A549 (cell line): ENCODE measurements at regions not wholly inside any gene's neighbourhood (a gene's known extent, or its start where the extent isn't known, plus 50 kb on each side); places are given as distances from the start of the nearest gene placed in this dataset.

Experiments used
- ATAC-seq, 2 experiments: fragments of 200-7000 bp in 1 of 2; fragments of >200 bp in 1 of 2; cut with Nextera tagmentation in 1 of 2; cut with Tn5 transposase in 1 of 2; 3 replicates each; pipeline versions ENCODE4 v1.8.0 to v1.9.1; 2018 to 2020; ENCODE audit warnings: mild to moderate bottlenecking in 1 of 2, moderate library complexity in 1 of 2
- CTCF ChIA-PET: fragments of 300-600 bp; sonication (Branson Sonifier 250); formaldehyde crosslinking; extraction: SDS; loops from one replicate; lab custom pipeline; 2021; ENCODE audit warnings: antibody characterized with exemption, inconsistent platforms; lab: Yijun Ruan, JAX
- POLR2A ChIA-PET: fragments of 350-600 bp; formaldehyde crosslinking; extraction: SDS; loops from one replicate; lab custom pipeline; 2021; ENCODE audit warnings: antibody characterized with exemption, inconsistent platforms; lab: Yijun Ruan, JAX
- DNase-seq, 2 experiments: peaks; one replicate each; pipeline versions ENCODE4 v3.0.0 to v3.0.0-alpha.2; 2011 to 2016; ENCODE audit warnings: low read depth in 1 of 2, low spot score in 1 of 2
- FAIRE-seq: peaks from 2 replicates; lab custom pipeline; 2011; peaks lifted over from hg19 to GRCh38; lab: Jason Lieb, UNC
- H3K27ac ChIP-seq, 2 experiments: fragments of >200 bp; sonication (Bioruptor Twin); formaldehyde crosslinking; 3 replicates each; pipeline ENCODE4 v1.5.1; 2016 to 2017
- H3K4me1 ChIP-seq: fragments of >200 bp; sonication (Bioruptor Twin); formaldehyde crosslinking; 3 replicates; pipeline ENCODE4 v1.6.1; 2016
- H3K4me2 ChIP-seq: fragments of >200 bp; sonication (Bioruptor Twin); formaldehyde crosslinking; 3 replicates; pipeline ENCODE4 v1.6.1; 2016
- H3K4me3 ChIP-seq: fragments of >200 bp; sonication (Bioruptor Twin); formaldehyde crosslinking; 3 replicates; pipeline ENCODE4 v1.5.1; 2016
- H3K9me3 ChIP-seq: fragments of >200 bp; sonication (Bioruptor Twin); formaldehyde crosslinking; 3 replicates; pipeline ENCODE4 v1.6.1; 2016
- ATOH8 ChIP-seq: fragments of 250-450 bp; sonication (Bioruptor Pico); IDR thresholded peaks from 2 replicates; pipeline ENCODE4 v1.5.0; 2020; ENCODE audit warnings: low read depth, mild to moderate bottlenecking, moderate library complexity
- BHLHE40 ChIP-seq: IDR thresholded peaks from 2 replicates; pipeline ENCODE4 v1.6.1; 2012; ENCODE audit warnings: low read depth, low read length, inconsistent platforms
- CBX8 ChIP-seq: fragments of 200-600 bp; sonication (generic); IDR thresholded peaks from 2 replicates; pipeline ENCODE4 v1.6.1; 2016
- CEBPB ChIP-seq, 2 experiments: fragments of >200 bp in 1 of 2; sonication (Bioruptor Twin) in 1 of 2; formaldehyde crosslinking in 1 of 2; IDR thresholded peaks; 2 replicates each; pipeline ENCODE4 v1.6.1; 2012 to 2016
- CHD2 ChIP-seq: fragments of 150-350 bp; IDR thresholded peaks from 2 replicates; pipeline ENCODE4 v1.6.1; 2014; ENCODE audit warnings: low read length; ENCODE audit not compliant: partially characterized antibody
- CHD4 ChIP-seq: fragments of 200-600 bp; sonication (generic); IDR thresholded peaks from 2 replicates; pipeline ENCODE4 v1.6.1; 2016; ENCODE audit warnings: antibody characterized with exemption, mild to moderate bottlenecking, borderline replicate concordance
- CTCF ChIP-seq: fragments of >200 bp; sonication (Bioruptor Twin); formaldehyde crosslinking; IDR thresholded peaks from 3 replicates; pipeline ENCODE4 v1.5.1; 2016
- EHF ChIP-seq: fragments of 250-450 bp; sonication (Bioruptor Pico); IDR thresholded peaks from 2 replicates; pipeline ENCODE4 v1.5.0; 2020; ENCODE audit warnings: mild to moderate bottlenecking
- EHMT2 ChIP-seq: fragments of 200-600 bp; sonication (generic); IDR thresholded peaks from 2 replicates; pipeline ENCODE4 v1.6.1; 2016; ENCODE audit warnings: antibody characterized with exemption, low read depth, mild to moderate bottlenecking, moderate library complexity
- ESRRA ChIP-seq: fragments of 150-350 bp; IDR thresholded peaks from 2 replicates; pipeline ENCODE4 v1.6.1; 2014; ENCODE audit warnings: mild to moderate bottlenecking, low read length, borderline replicate concordance
- FOSL2 ChIP-seq, 2 experiments: fragments of 450-650 bp in 1 of 2; fragments of >200 bp in 1 of 2; sonication (Bioruptor Twin) in 1 of 2; formaldehyde crosslinking; IDR thresholded peaks; 2 replicates each; pipeline versions ENCODE4 v1.5.0 to v1.6.1; 2016 to 2020; ENCODE audit warnings: mild to moderate bottlenecking in 1 of 2, moderate library complexity in 1 of 2
- FOXS1 ChIP-seq: fragments of 250-450 bp; sonication (Bioruptor Pico); IDR thresholded peaks from 2 replicates; pipeline ENCODE4 v1.5.0; 2020; ENCODE audit warnings: mild to moderate bottlenecking, moderate library complexity
- GATA3 ChIP-seq: IDR thresholded peaks from 2 replicates; pipeline ENCODE4 v1.6.1; 2012; ENCODE audit warnings: borderline replicate concordance
- HES2 ChIP-seq: fragments of >200 bp; sonication (Bioruptor Twin); formaldehyde crosslinking; IDR thresholded peaks from 2 replicates; pipeline ENCODE4 v1.6.1; 2016
- HEYL ChIP-seq: fragments of 250-450 bp; sonication (Bioruptor Pico); IDR thresholded peaks from 2 replicates; pipeline ENCODE4 v1.8.0; 2021; ENCODE audit warnings: mild to moderate bottlenecking, moderate library complexity
- JUNB ChIP-seq: fragments of >200 bp; sonication (Bioruptor Twin); formaldehyde crosslinking; IDR thresholded peaks from 2 replicates; pipeline ENCODE4 v1.6.1; 2016
- NPAS2 ChIP-seq: fragments of 250-450 bp; sonication (Bioruptor Pico); IDR thresholded peaks from 2 replicates; pipeline ENCODE4 v1.8.0; 2022; ENCODE audit warnings: mild to moderate bottlenecking, moderate library complexity, borderline replicate concordance
- POLR2A ChIP-seq: IDR thresholded peaks from 2 replicates; pipeline ENCODE4 v1.6.1; 2012; ENCODE audit warnings: mild to moderate bottlenecking, low read length
- RARB ChIP-seq: fragments of 250-450 bp; sonication (Bioruptor Pico); IDR thresholded peaks from 2 replicates; pipeline ENCODE4 v1.8.0; 2021; ENCODE audit warnings: mild to moderate bottlenecking, moderate library complexity
- RCOR1 ChIP-seq: fragments of 150-350 bp; IDR thresholded peaks from 2 replicates; pipeline ENCODE4 v1.6.1; 2014; ENCODE audit warnings: antibody characterized with exemption, low read length, low read depth
- REST ChIP-seq: fragments of 200-600 bp; sonication (generic); IDR thresholded peaks from 2 replicates; pipeline ENCODE4 v1.6.1; 2016; ENCODE audit warnings: antibody characterized with exemption, mild to moderate bottlenecking, moderate library complexity
- RFX5 ChIP-seq: fragments of 450-650 bp; IDR thresholded peaks from 2 replicates; pipeline ENCODE4 v1.7.1; 2014; ENCODE audit warnings: antibody characterized with exemption, mild to moderate bottlenecking, moderate library complexity
- SMC3 ChIP-seq: fragments of >200 bp; sonication (Bioruptor Twin); formaldehyde crosslinking; IDR thresholded peaks from 3 replicates; pipeline ENCODE4 v1.6.1; 2018; ENCODE audit warnings: inconsistent platforms
- TFCP2L1 ChIP-seq: fragments of 250-450 bp; sonication (Bioruptor Pico); IDR thresholded peaks from 2 replicates; pipeline ENCODE4 v1.5.0; 2021; ENCODE audit warnings: mild to moderate bottlenecking
- TP53 ChIP-seq: fragments of 250-450 bp; sonication (Bioruptor Pico); IDR thresholded peaks from 2 replicates; pipeline ENCODE4 v1.5.0; 2021; ENCODE audit warnings: mild to moderate bottlenecking, moderate library complexity
- USF2 ChIP-seq: fragments of 450-650 bp; IDR thresholded peaks from 2 replicates; pipeline ENCODE4 v1.6.1; 2014; ENCODE audit warnings: antibody characterized with exemption
- WGBS: methylation state at CpG from one replicate; pipeline ENCODE4 v1.1.6; 2017; ENCODE audit errors: missing lambda C conversion rate; 5-methylcytosine and 5-hydroxymethylcytosine counted together

- CTCF ChIA-PET: no interaction called here
- no peak for FAIRE-seq
These were observed 349.5 kb downstream of the AGTPBP1 start for GRCh38 chr9:85392260-85392659.

GRCh38 chr9:85377731-85378289 lies 363.9 kb downstream of the AGTPBP1 start:
- ATAC-seq (no peak), DNase-seq (no peak)
- CTCF ChIA-PET: interaction anchor here (1.3 kb wide), 1 partner anchor 981 kb away, joined by 3 read pairs; no protein-coding TSS in a partner anchor

More at GRCh38 chr9:85392260-85392659, 349.5 kb downstream of the AGTPBP1 start:
- Histone ChIP-seq H3K4me3 (no peak overlapping the region), H3K27ac (no peak overlapping the region), H3K9me3 (no peaks in the 10 kb centered on the region), H3K4me1 (no peaks in the 10 kb centered on the region), H3K4me2 (no peak overlapping the region)
- no peak for TF ChIP-seq RFX5
- TF ChIP-seq SMC3: no peak
- no peak for TF ChIP-seq POLR2A
- no peak for TF ChIP-seq JUNB
- TF ChIP-seq BHLHE40: no peak
- TF ChIP-seq USF2: no peak
- no peak for TF ChIP-seq EHMT2
- no peak for TF ChIP-seq CHD2
- TF ChIP-seq ESRRA: no peak
- TF ChIP-seq GATA3: no peak
- TF ChIP-seq REST: no peak
- TF ChIP-seq HEYL (CRISPR knock-in tag): no peak
- no peak for TF ChIP-seq RARB (CRISPR knock-in tag)
- 7% methylated on average over 5 of the region's 5 CpGs for WGBS
- DNase-seq: no peak
- ATAC-seq: no peak
- POLR2A ChIA-PET: no interaction called here

More at GRCh38 chr9:85377731-85378289, 363.9 kb downstream of the AGTPBP1 start:
- POLR2A ChIA-PET: no interaction called here
- Histone ChIP-seq H3K9me3 (no peaks in the 10 kb centered on the region), H3K27ac (no peak overlapping the region), H3K4me1 (no peaks in the 10 kb centered on the region), H3K4me2 (no peak overlapping the region), H3K4me3 (no peak overlapping the region)
- no peak for FAIRE-seq
- TF ChIP-seq NPAS2 (CRISPR knock-in tag): no peak
- TF ChIP-seq FOXS1 (CRISPR knock-in tag): no peak
- no peak for TF ChIP-seq CTCF
- TF ChIP-seq CHD2: no peak
- TF ChIP-seq ESRRA: no peak
- no peak for TF ChIP-seq ATOH8 (CRISPR knock-in tag)
- TF ChIP-seq EHMT2: no peak
- TF ChIP-seq CBX8: no peak
- TF ChIP-seq CEBPB (IDR thresholded peaks at IDR 0.05): no peak
- TF ChIP-seq FOSL2 (IDR thresholded peaks at IDR 0.05): no peak
- no peak for TF ChIP-seq FOSL2 (CRISPR knock-in tag; IDR thresholded peaks at IDR 0.05)
- no peak for TF ChIP-seq TFCP2L1 (CRISPR knock-in tag)
- TF ChIP-seq CHD4: no peak
- no peak for TF ChIP-seq TP53 (CRISPR knock-in tag)
- TF ChIP-seq RCOR1: no peak
- no peak for TF ChIP-seq HES2
- TF ChIP-seq EHF: no peak
- no peak for TF ChIP-seq HEYL (CRISPR knock-in tag)
- WGBS: 12% methylated on average over 2 of the region's 2 CpGs
